ENCODE measurements at regions not wholly inside any gene's neighbourhood (a gene's known extent, or its start where the extent isn't known, plus 50 kb on each side); places are given as distances from the start of the nearest gene placed in this dataset.

- no peak overlapping the region for H3K9ac ChIP-seq
- H3K27me3 ChIP-seq (ENCODE audit: control insufficient read depth, insufficient read depth, low read length) = no peaks in the 10 kb centered on the region
- H3K79me2 ChIP-seq = no peaks in the 10 kb centered on the region
- no peak overlapping the region for H3K4me2 ChIP-seq (ENCODE audit: low read length)
- H3K36me3 ChIP-seq (ENCODE audit: control insufficient read depth, insufficient read depth, low read length) = no peaks in the 10 kb centered on the region
- no peak overlapping the region for H2AFZ ChIP-seq
- TF ChIP-seq, protein P1, sequence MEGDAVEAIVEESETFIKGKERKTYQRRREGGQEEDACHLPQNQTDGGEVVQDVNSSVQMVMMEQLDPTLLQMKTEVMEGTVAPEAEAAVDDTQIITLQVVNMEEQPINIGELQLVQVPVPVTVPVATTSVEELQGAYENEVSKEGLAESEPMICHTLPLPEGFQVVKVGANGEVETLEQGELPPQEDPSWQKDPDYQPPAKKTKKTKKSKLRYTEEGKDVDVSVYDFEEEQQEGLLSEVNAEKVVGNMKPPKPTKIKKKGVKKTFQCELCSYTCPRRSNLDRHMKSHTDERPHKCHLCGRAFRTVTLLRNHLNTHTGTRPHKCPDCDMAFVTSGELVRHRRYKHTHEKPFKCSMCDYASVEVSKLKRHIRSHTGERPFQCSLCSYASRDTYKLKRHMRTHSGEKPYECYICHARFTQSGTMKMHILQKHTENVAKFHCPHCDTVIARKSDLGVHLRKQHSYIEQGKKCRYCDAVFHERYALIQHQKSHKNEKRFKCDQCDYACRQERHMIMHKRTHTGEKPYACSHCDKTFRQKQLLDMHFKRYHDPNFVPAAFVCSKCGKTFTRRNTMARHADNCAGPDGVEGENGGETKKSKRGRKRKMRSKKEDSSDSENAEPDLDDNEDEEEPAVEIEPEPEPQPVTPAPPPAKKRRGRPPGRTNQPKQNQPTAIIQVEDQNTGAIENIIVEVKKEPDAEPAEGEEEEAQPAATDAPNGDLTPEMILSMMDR (IDR thresholded peaks at IDR 0.05) = no peak
- no peak overlapping the region for H3K4me3 ChIP-seq (ENCODE audit: low read depth, low read length)
- no peak overlapping the region for H3K27ac ChIP-seq
- H3K9me3 ChIP-seq (ENCODE audit: control insufficient read depth, low read length) = no peaks in the 10 kb centered on the region
- H3K4me1 ChIP-seq = no peaks in the 10 kb centered on the region
Observed at GRCh38 chr10:110382695-110383094, 78.0 kb upstream of the SMNDC1 start.

DNA sequence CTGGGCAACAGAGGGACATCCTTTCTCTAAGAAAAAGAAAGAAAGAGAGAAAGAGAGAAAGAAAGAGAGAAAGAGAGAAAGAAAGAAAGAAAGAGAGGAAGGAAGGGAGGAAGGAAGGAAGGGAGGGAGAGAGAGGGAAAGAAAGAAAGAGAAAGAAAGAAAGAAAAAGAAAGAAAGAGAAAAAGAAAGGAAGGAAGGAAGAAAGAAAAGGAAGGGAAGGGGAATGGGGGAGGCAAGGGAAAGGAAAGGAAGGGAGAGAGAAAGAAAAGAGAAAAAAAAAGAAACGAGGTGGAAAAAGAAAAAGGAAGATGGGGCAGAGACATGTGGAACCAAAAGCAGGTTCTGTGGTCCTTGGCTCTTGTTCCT is 82.9 kb upstream of the SMNDC1 start:
- Histone ChIP-seq H3K4me2 (ENCODE audit: low read length) (no peak overlapping the region), H2AFZ (no peak overlapping the region), H3K36me3 (ENCODE audit: control insufficient read depth, insufficient read depth, low read length) (no peaks in the 10 kb centered on the region), H3K27me3 (ENCODE audit: control insufficient read depth, insufficient read depth, low read length) (no peaks in the 10 kb centered on the region), H3K4me1 (no peaks in the 10 kb centered on the region), H3K4me3 (ENCODE audit: low read depth, low read length) (no peak overlapping the region), H3K9ac (no peak overlapping the region), H3K79me2 (no peaks in the 10 kb centered on the region), H3K27ac (no peak overlapping the region), H3K9me3 (ENCODE audit: control insufficient read depth, low read length) (no peaks in the 10 kb centered on the region)
- TF ChIP-seq, protein P1 (IDR thresholded peaks at IDR 0.05) = no peak

- Histone ChIP-seq H3K4me1 (no peaks in the 10 kb centered on the region), H2AFZ (no peak overlapping the region), H3K9ac (no peak overlapping the region), H3K4me3 (ENCODE audit: low read depth, low read length) (no peak overlapping the region), H3K36me3 (ENCODE audit: control insufficient read depth, insufficient read depth, low read length) (no peaks in the 10 kb centered on the region), H3K79me2 (no peaks in the 10 kb centered on the region), H3K4me2 (ENCODE audit: low read length) (no peak overlapping the region), H3K27ac (no peak overlapping the region), H3K27me3 (ENCODE audit: control insufficient read depth, insufficient read depth, low read length) (no peaks in the 10 kb centered on the region), H3K9me3 (ENCODE audit: control insufficient read depth, low read length) (no peaks in the 10 kb centered on the region)
- TF ChIP-seq, protein P1 (IDR thresholded peaks at IDR 0.05) = no peak
Observed at GRCh38 chr10:110387983-110388686, 83.4 kb upstream of the SMNDC1 start.

DNA sequence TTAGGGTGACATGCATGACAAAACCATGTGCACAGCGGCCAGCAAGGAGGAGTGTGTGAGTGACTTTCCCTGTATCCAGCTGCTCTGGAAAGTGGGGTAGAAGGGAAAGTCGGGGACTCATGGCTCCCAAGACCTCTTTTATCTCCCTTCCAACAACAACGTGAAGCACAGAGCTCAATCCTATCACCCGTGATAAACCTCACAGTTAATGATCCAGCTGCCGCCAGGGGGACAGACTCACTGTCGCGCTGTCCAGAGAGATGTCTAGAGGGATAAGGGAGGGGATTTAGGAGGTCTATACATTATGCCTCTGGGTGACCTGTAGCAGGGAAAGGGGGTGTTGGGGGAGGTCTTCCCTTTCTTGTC is 84.0 kb upstream of the SMNDC1 start:
- Histone ChIP-seq H3K36me3 (ENCODE audit: control insufficient read depth, insufficient read depth, low read length) (no peaks in the 10 kb centered on the region), H3K27ac (no peak overlapping the region), H3K27me3 (ENCODE audit: control insufficient read depth, insufficient read depth, low read length) (no peaks in the 10 kb centered on the region), H2AFZ (no peak overlapping the region), H3K9ac (no peak overlapping the region), H3K9me3 (ENCODE audit: control insufficient read depth, low read length) (no peaks in the 10 kb centered on the region), H3K4me1 (no peaks in the 10 kb centered on the region), H3K4me2 (ENCODE audit: low read length) (no peak overlapping the region), H3K4me3 (ENCODE audit: low read depth, low read length) (no peak overlapping the region), H3K79me2 (no peaks in the 10 kb centered on the region)
- TF ChIP-seq, protein P1 (IDR thresholded peaks at IDR 0.05) = no peak

DNA sequence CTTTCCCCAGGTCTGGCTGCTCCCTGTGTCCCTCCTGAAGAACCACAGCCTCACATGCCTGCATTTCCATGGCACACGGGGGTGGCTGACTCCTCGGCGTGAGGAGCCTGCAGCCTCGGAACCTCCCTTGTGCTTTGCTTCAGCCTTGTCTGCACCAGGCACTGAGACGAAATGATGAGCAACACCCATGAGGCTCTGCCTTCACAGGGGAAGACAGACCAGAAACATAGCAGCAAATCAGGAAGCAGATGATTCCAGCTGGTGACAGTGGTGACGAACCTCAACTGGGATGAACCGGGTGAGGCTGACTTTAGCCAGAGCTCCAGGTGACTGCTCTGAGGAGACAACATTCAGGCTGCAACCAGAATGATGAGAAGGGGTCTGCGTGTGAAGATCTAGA is 84.5 kb upstream of the SMNDC1 start:
- Histone ChIP-seq H3K36me3 (ENCODE audit: control insufficient read depth, insufficient read depth, low read length) (no peaks in the 10 kb centered on the region), H3K27me3 (ENCODE audit: control insufficient read depth, insufficient read depth, low read length) (no peaks in the 10 kb centered on the region), H3K79me2 (no peaks in the 10 kb centered on the region), H2AFZ (no peak overlapping the region), H3K4me2 (ENCODE audit: low read length) (no peak overlapping the region), H3K9me3 (ENCODE audit: control insufficient read depth, low read length) (no peaks in the 10 kb centered on the region), H3K4me1 (no peaks in the 10 kb centered on the region), H3K27ac (no peak overlapping the region), H3K4me3 (ENCODE audit: low read depth, low read length) (no peak overlapping the region), H3K9ac (no peak overlapping the region)
- TF ChIP-seq, protein P1 (IDR thresholded peaks at IDR 0.05) = no peak

Measured in parathyroid adenoma (tissue), 2 donors.